KMS-11 (cell line): ENCODE measurements at regions not wholly inside any gene's neighbourhood (a gene's known extent, or its start where the extent isn't known, plus 50 kb on each side); places are given as distances from the start of the nearest gene placed in this dataset.

Experiments
- H2AFZ ChIP-seq: fragments of 200-600 bp; sonication (generic); 2 replicates; pipeline ENCODE4 v1.6.1; 2016; ENCODE audit warnings: antibody characterized with exemption, mixed run types, low read depth
- H3K27ac ChIP-seq: fragments of 200-600 bp; sonication (generic); 2 replicates; pipeline ENCODE4 v1.6.1; 2016; ENCODE audit warnings: mild to moderate bottlenecking, mixed run types
- H3K27me3 ChIP-seq: fragments of 200-600 bp; sonication (generic); 2 replicates; pipeline ENCODE4 v1.6.1; 2017; ENCODE audit warnings: mild to moderate bottlenecking, low read depth, mixed run types, moderate library complexity; ENCODE audit not compliant: insufficient read depth
- H3K36me3 ChIP-seq: fragments of 200-600 bp; sonication (generic); 2 replicates; pipeline ENCODE4 v1.6.1; 2017; ENCODE audit warnings: mild to moderate bottlenecking, mixed run types; ENCODE audit not compliant: insufficient read depth
- H3K4me1 ChIP-seq: fragments of 200-600 bp; sonication (generic); 2 replicates; pipeline ENCODE4 v1.6.1; 2016; ENCODE audit warnings: mild to moderate bottlenecking, low read depth, mixed run types; ENCODE audit not compliant: poor library complexity, severe bottlenecking
- H3K4me2 ChIP-seq: fragments of 200-600 bp; sonication (generic); 2 replicates; pipeline ENCODE4 v1.7.0; 2016; ENCODE audit warnings: mild to moderate bottlenecking, mixed run types
- H3K4me3 ChIP-seq: fragments of 200-600 bp; sonication (generic); IDR thresholded peaks from 2 replicates; pipeline ENCODE4 v1.6.1; 2017; ENCODE audit warnings: low read depth, low read length, mixed read lengths; ENCODE audit not compliant: insufficient read depth
- H3K79me2 ChIP-seq: fragments of 200-600 bp; sonication (generic); 2 replicates; pipeline ENCODE4 v1.6.1; 2016; ENCODE audit warnings: low read depth, mixed run types; ENCODE audit not compliant: insufficient read depth
- H3K9ac ChIP-seq: fragments of 200-600 bp; sonication (generic); 2 replicates; pipeline ENCODE4 v1.6.1; 2016; ENCODE audit warnings: mild to moderate bottlenecking, mixed run types
- H4K20me1 ChIP-seq: fragments of 200-600 bp; sonication (generic); 2 replicates; pipeline ENCODE4 v1.6.1; 2016; ENCODE audit warnings: mild to moderate bottlenecking, mixed run types; ENCODE audit not compliant: insufficient read depth
- CTCF ChIP-seq: fragments of 200-600 bp; sonication (generic); conservative IDR thresholded peaks from 2 replicates; pipeline ENCODE4 v1.6.1; 2017; ENCODE audit warnings: low read depth, mild to moderate bottlenecking, antibody characterized with exemption, low read length, moderate library complexity, mixed read lengths

- no peak for TF ChIP-seq CTCF
- Histone ChIP-seq H3K36me3 (no peaks in the 10 kb centered on the region), H3K9ac (no peak overlapping the region), H4K20me1 (no peaks in the 10 kb centered on the region), H3K27me3 (no peaks in the 10 kb centered on the region), H3K4me2 (no peak overlapping the region), H3K79me2 (no peaks in the 10 kb centered on the region), H3K4me1 (no peaks in the 10 kb centered on the region), H3K27ac (no peak overlapping the region), H3K4me3 (no peak overlapping the region), H2AFZ (no peak overlapping the region)
Observed at GRCh38 chr10:113219446-113219845, 269.4 kb downstream of the TCF7L2 start.

- no peak for TF ChIP-seq CTCF
- Histone ChIP-seq H3K4me3 (no peak overlapping the region), H3K4me2 (no peak overlapping the region), H3K27ac (no peak overlapping the region), H4K20me1 (no peaks in the 10 kb centered on the region), H2AFZ (no peak overlapping the region), H3K4me1 (no peaks in the 10 kb centered on the region), H3K79me2 (no peaks in the 10 kb centered on the region), H3K9ac (no peak overlapping the region), H3K36me3 (no peaks in the 10 kb centered on the region), H3K27me3 (no peaks in the 10 kb centered on the region)
Observed at GRCh38 chr10:113221756-113222168, 271.7 kb downstream of the TCF7L2 start.

- Histone ChIP-seq H3K27me3 (no peaks in the 10 kb centered on the region), H3K79me2 (no peaks in the 10 kb centered on the region), H3K27ac (no peak overlapping the region), H3K4me1 (no peaks in the 10 kb centered on the region), H4K20me1 (no peaks in the 10 kb centered on the region), H3K4me2 (no peak overlapping the region), H3K4me3 (no peak overlapping the region), H3K9ac (no peak overlapping the region), H2AFZ (no peak overlapping the region), H3K36me3 (no peaks in the 10 kb centered on the region)
- TF ChIP-seq CTCF = no peak
Observed at GRCh38 chr10:113222207-113222606, 272.2 kb downstream of the TCF7L2 start.

- Histone ChIP-seq H3K36me3 (no peaks in the 10 kb centered on the region), H3K9ac (no peak overlapping the region), H2AFZ (no peak overlapping the region), H3K27me3 (no peaks in the 10 kb centered on the region), H3K27ac (no peak overlapping the region), H3K4me2 (no peak overlapping the region), H4K20me1 (no peaks in the 10 kb centered on the region), H3K4me1 (no peaks in the 10 kb centered on the region), H3K4me3 (no peak overlapping the region), H3K79me2 (no peaks in the 10 kb centered on the region)
- no peak for TF ChIP-seq CTCF
Observed at GRCh38 chr10:113225364-113225763, 275.3 kb downstream of the TCF7L2 start.
